H1 (cell line): ENCODE measurements at regions not wholly inside any gene's neighbourhood (a gene's known extent, or its start where the extent isn't known, plus 50 kb on each side); places are given as distances from the start of the nearest gene placed in this dataset.

ENCODE experiments used
- CTCF ChIA-PET: fragments of 300-600 bp; sonication (Branson Sonifier 250); formaldehyde crosslinking; loops from one replicate; lab custom pipeline; 2021; ENCODE audit not compliant: partially characterized antibody; lab: Charles Lee
- POLR2A ChIA-PET: fragments of 300-600 bp; sonication (Branson Sonifier 250); formaldehyde crosslinking; loops from one replicate; lab custom pipeline; 2021; ENCODE audit warnings: inconsistent platforms; ENCODE audit not compliant: partially characterized antibody; lab: Charles Lee
- DNase-seq, 2 experiments: peaks; one replicate each; pipeline versions ENCODE4 v3.0.0 to v3.0.0-alpha.2; 2010 to 2022; ENCODE audit warnings: low spot score in 2 of 2, low read depth in 1 of 2, mixed read lengths in 1 of 2
- FAIRE-seq: peaks from 2 replicates; lab custom pipeline; 2011; peaks lifted over from hg19 to GRCh38; lab: Jason Lieb, UNC
- H2AFZ ChIP-seq: 2 replicates; pipeline ENCODE4 v1.8.1; 2012; ENCODE audit warnings: low read length, inconsistent platforms
- H2AK5ac ChIP-seq: 2 replicates; pipeline ENCODE4 v1.6.1; 2013; ENCODE audit warnings: low read depth, low read length
- H2BK120ac ChIP-seq: replicated peaks from 2 replicates; pipeline ENCODE3; 2013; ENCODE audit warnings: low read depth, low read length, inconsistent platforms
- H2BK12ac ChIP-seq: 2 replicates; pipeline ENCODE4 v1.6.1; 2013; ENCODE audit warnings: low read depth, low read length
- H2BK15ac ChIP-seq: 2 replicates; pipeline ENCODE4 v1.6.1; 2013; ENCODE audit warnings: low read length
- H2BK20ac ChIP-seq: 2 replicates; pipeline ENCODE4 v1.6.1; 2013; ENCODE audit warnings: low read length
- H2BK5ac ChIP-seq: 2 replicates; pipeline ENCODE4 v1.6.1; 2013; ENCODE audit warnings: low read depth, low read length
- H3K14ac ChIP-seq: 2 replicates; pipeline ENCODE4 v1.6.1; 2013; ENCODE audit warnings: inconsistent platforms; ENCODE audit not compliant: insufficient read length
- H3K18ac ChIP-seq: 2 replicates; pipeline ENCODE4 v1.6.1; 2013; ENCODE audit warnings: low read length; ENCODE audit errors: extremely low read depth
- H3K23ac ChIP-seq: 2 replicates; pipeline ENCODE4 v1.6.1; 2013; ENCODE audit warnings: inconsistent platforms; ENCODE audit not compliant: insufficient read length
- H3K23me2 ChIP-seq: 2 replicates; pipeline ENCODE4 v1.6.1; 2013; ENCODE audit warnings: low read depth, low read length
- H3K27ac ChIP-seq: 2 replicates; pipeline ENCODE4 v1.6.1; 2011; ENCODE audit warnings: low read depth, low read length, inconsistent platforms
- H3K27me3 ChIP-seq, 4 experiments: replicated peaks in 1 of 4; 1 replicate in 1 of 4; 2 replicates in 3 of 4; pipeline versions ENCODE4 v1.6.1 to v1.8.1; 2011 to 2013; ENCODE audit warnings: low read length in 3 of 4, mild to moderate bottlenecking in 3 of 4, inconsistent platforms in 2 of 4, mixed read lengths in 2 of 4, moderate library complexity in 1 of 4; ENCODE audit not compliant: control insufficient read depth in 3 of 4, insufficient read depth in 3 of 4; ENCODE audit errors: extremely low read depth in 1 of 4
- H3K36me3 ChIP-seq, 4 experiments: 2 replicates each; pipeline versions ENCODE4 v1.6.1 to v1.8.1; 2011 to 2013; ENCODE audit warnings: mild to moderate bottlenecking in 4 of 4, low read length in 3 of 4, moderate library complexity in 2 of 4, control low read depth in 1 of 4, inconsistent platforms in 1 of 4; ENCODE audit not compliant: insufficient read depth in 4 of 4, control insufficient read depth in 2 of 4
- H3K4ac ChIP-seq: replicated peaks from 2 replicates; pipeline ENCODE3; 2013; ENCODE audit warnings: low read length, low read depth, mixed read lengths, inconsistent platforms; ENCODE audit not compliant: insufficient read length
- H3K4me1 ChIP-seq, 4 experiments: replicated peaks in 1 of 4; 1 replicate in 1 of 4; 2 replicates in 3 of 4; pipeline versions ENCODE4 v1.6.1 to v1.8.1; 2011 to 2013; ENCODE audit warnings: low read length in 3 of 4, inconsistent platforms in 2 of 4, mixed read lengths in 1 of 4; ENCODE audit not compliant: insufficient read depth in 4 of 4, control insufficient read depth in 3 of 4
- H3K4me2 ChIP-seq, 2 experiments: 2 replicates each; pipeline versions ENCODE4 v1.6.1 to v1.8.1; 2011 to 2013; ENCODE audit warnings: low read depth in 2 of 2, low read length in 2 of 2, control low read depth in 1 of 2, inconsistent platforms in 1 of 2, mild to moderate bottlenecking in 1 of 2; ENCODE audit not compliant: insufficient read depth in 1 of 2
- H3K4me3 ChIP-seq, 4 experiments: fragments of 200-600, 300-600 bp in 1 of 4; sonication (generic), shearing (Covaris generic), sonication (Bioruptor Twin) in 1 of 4; 2 replicates each; pipeline versions ENCODE4 v1.5.1 to v1.8.1; 2011 to 2016; ENCODE audit warnings: low read length in 4 of 4, low read depth in 3 of 4, control low read depth in 2 of 4, inconsistent platforms in 2 of 4, mild to moderate bottlenecking in 2 of 4, mixed read lengths in 1 of 4, moderate library complexity in 1 of 4; ENCODE audit not compliant: insufficient read depth in 2 of 4; ENCODE audit errors: extremely low read depth in 1 of 4
- H3K56ac ChIP-seq: replicated peaks from 2 replicates; pipeline ENCODE3; 2013; ENCODE audit warnings: low read depth, mild to moderate bottlenecking, mixed read lengths, low read length, inconsistent platforms; ENCODE audit not compliant: insufficient read length
- H3K79me1 ChIP-seq: 2 replicates; pipeline ENCODE4 v1.6.1; 2013; ENCODE audit warnings: low read depth, low read length, control low read depth
- H3K79me2 ChIP-seq, 2 experiments: 2 replicates each; pipeline versions ENCODE4 v1.6.1 to v1.8.1; 2012 to 2013; ENCODE audit warnings: low read length in 2 of 2, mild to moderate bottlenecking in 2 of 2, inconsistent platforms in 1 of 2; ENCODE audit not compliant: insufficient read depth in 2 of 2, control insufficient read depth in 1 of 2
- H3K9ac ChIP-seq, 4 experiments: replicated peaks in 1 of 4; 1 replicate in 1 of 4; 2 replicates in 3 of 4; pipeline versions ENCODE4 v1.6.1 to v1.8.1; 2011 to 2013; ENCODE audit warnings: low read depth in 3 of 4, low read length in 3 of 4, control low read depth in 2 of 4, mild to moderate bottlenecking in 2 of 4, moderate library complexity in 2 of 4, inconsistent platforms in 1 of 4; ENCODE audit errors: extremely low read depth in 1 of 4
- H3K9me3 ChIP-seq, 2 experiments: 2 replicates each; pipeline versions ENCODE4 v1.6.1 to v1.8.1; 2012 to 2013; ENCODE audit warnings: mild to moderate bottlenecking in 2 of 2, moderate library complexity in 2 of 2, control low read depth in 1 of 2, inconsistent platforms in 1 of 2, low read depth in 1 of 2, low read length in 1 of 2, mixed read lengths in 1 of 2; ENCODE audit not compliant: insufficient read depth in 2 of 2
- H4K20me1 ChIP-seq, 2 experiments: replicated peaks in 1 of 2; 2 replicates each; pipeline versions ENCODE3 to v1.8.1; 2011 to 2013; ENCODE audit warnings: inconsistent platforms in 2 of 2, low read length in 2 of 2, mild to moderate bottlenecking in 1 of 2; ENCODE audit not compliant: insufficient read depth in 2 of 2, control insufficient read depth in 1 of 2
- H4K5ac ChIP-seq: 2 replicates; pipeline ENCODE4 v1.6.1; 2013; ENCODE audit warnings: low read length, low read depth, mixed read lengths, inconsistent platforms; ENCODE audit not compliant: insufficient read length
- H4K8ac ChIP-seq: 2 replicates; pipeline ENCODE4 v1.8.0; 2013; ENCODE audit warnings: mild to moderate bottlenecking, moderate library complexity, low read length, inconsistent platforms; ENCODE audit not compliant: insufficient read depth; ENCODE audit errors: extremely low read depth
- H4K91ac ChIP-seq: replicated peaks from 2 replicates; pipeline ENCODE3; 2013; ENCODE audit warnings: low read length, mixed read lengths, inconsistent platforms; ENCODE audit not compliant: insufficient read length
- ATF3 ChIP-seq: IDR thresholded peaks from 2 replicates; pipeline ENCODE4 v1.6.1; 2011; ENCODE audit warnings: low read depth, mild to moderate bottlenecking, low read length; ENCODE audit not compliant: insufficient read depth
- BACH1 ChIP-seq: IDR thresholded peaks from 2 replicates; pipeline ENCODE4 v1.6.1; 2012; ENCODE audit warnings: low read length, improper control_type of control experiment
- RFX5 ChIP-seq: IDR thresholded peaks from 2 replicates; pipeline ENCODE4 v1.6.1; 2011; ENCODE audit warnings: low read depth, low read length, improper control_type of control experiment, borderline replicate concordance
- SAP30 ChIP-seq: fragments of 300-600 bp; sonication (generic); IDR thresholded peaks from 2 replicates; pipeline ENCODE4 v1.7.1; 2012; ENCODE audit warnings: low read length, moderate library complexity, mild to moderate bottlenecking, inconsistent platforms; ENCODE audit not compliant: insufficient read depth, insufficient replicate concordance
- SIX5 ChIP-seq: IDR thresholded peaks from 2 replicates; pipeline ENCODE4 v1.6.1; 2011; ENCODE audit warnings: mild to moderate bottlenecking, low read depth, low read length
- SUZ12 ChIP-seq: fragments of 200-600 bp; sonication (generic); IDR thresholded peaks from 2 replicates; pipeline ENCODE4 v1.6.1; 2012; ENCODE audit warnings: mild to moderate bottlenecking, inconsistent platforms, low read length, moderate library complexity, mixed read lengths
- TBP ChIP-seq: IDR thresholded peaks from 2 replicates; pipeline ENCODE4 v1.6.1; 2011; ENCODE audit warnings: low read depth, low read length, improper control_type of control experiment

GRCh38 chr5:105195765-105196164 lies 1633.2 kb upstream of the NUDT12 start:
- H3K79me2 ChIP-seq, result no peaks in the 10 kb centered on the region
- no peak overlapping the region for H2AK5ac ChIP-seq
- H3K18ac ChIP-seq, result no peak overlapping the region
- no peak overlapping the region for H2BK120ac ChIP-seq
- DNase-seq, result no peak
- no peaks in the 10 kb centered on the region for H3K4me1 ChIP-seq
- H2AFZ ChIP-seq, result no peak overlapping the region
- H2BK20ac ChIP-seq, result no peak overlapping the region
- no peak overlapping the region for H3K4ac ChIP-seq
- ChIA-PET POLR2A (no interaction called here), CTCF (no interaction called here)
- no peak overlapping the region for H3K23ac ChIP-seq
- no peak overlapping the region for H4K8ac ChIP-seq
- no peaks in the 10 kb centered on the region for H3K79me1 ChIP-seq
- TF ChIP-seq SIX5 (no peak), TBP (no peak), RFX5 (no peak), SAP30 (no peak), BACH1 (no peak), SUZ12 (no peak), ATF3 (no peak)
- H3K14ac ChIP-seq, result no peak overlapping the region
- H3K56ac ChIP-seq, result no peak overlapping the region
- no peak overlapping the region for H2BK12ac ChIP-seq
- no peak overlapping the region for H2BK15ac ChIP-seq
- H3K36me3 ChIP-seq, result no peaks in the 10 kb centered on the region
- no peak overlapping the region for H4K5ac ChIP-seq
- H3K27me3 ChIP-seq, result no peaks in the 10 kb centered on the region
- no peaks in the 10 kb centered on the region for H3K9me3 ChIP-seq
- no peaks in the 10 kb centered on the region for H4K20me1 ChIP-seq
- no peak for FAIRE-seq
- no peak overlapping the region for H4K91ac ChIP-seq
- H3K23me2 ChIP-seq, result no peaks in the 10 kb centered on the region
- H3K27ac ChIP-seq, result no peak overlapping the region
- H3K4me3 ChIP-seq, result no peak overlapping the region
- no peak overlapping the region for H3K9ac ChIP-seq
- no peak overlapping the region for H3K4me2 ChIP-seq
- H2BK5ac ChIP-seq, result no peak overlapping the region
